NB4 (cell line): ENCODE measurements at regions not wholly inside any gene's neighbourhood (a gene's known extent, or its start where the extent isn't known, plus 50 kb on each side); places are given as distances from the start of the nearest gene placed in this dataset.

Experiments
- DNase-seq: peaks from one replicate; pipeline ENCODE4 v3.0.0; 2010; ENCODE audit warnings: low read depth
- H3K4me3 ChIP-seq: one replicate; pipeline ENCODE4 v1.5.1; 2011; ENCODE audit warnings: mild to moderate bottlenecking, low read depth, low read length, moderate library complexity
- MAX ChIP-seq: IDR thresholded peaks from 2 replicates; pipeline ENCODE4 v1.6.1; 2011; ENCODE audit warnings: low read depth, low read length
- MYC ChIP-seq: IDR thresholded peaks from 2 replicates; pipeline ENCODE4 v1.6.1; 2011; ENCODE audit warnings: low read depth, low read length
- POLR2A ChIP-seq: IDR thresholded peaks from 2 replicates; pipeline ENCODE4 v1.6.1; 2011; ENCODE audit warnings: mild to moderate bottlenecking; ENCODE audit not compliant: insufficient read length; ENCODE audit errors: extremely low read depth
- TF ChIP-seq, protein P1 (sequence below): IDR thresholded peaks from one replicate; pipeline ENCODE4 v1.5.1; 2012; ENCODE audit warnings: low read depth, low read length

DNA sequence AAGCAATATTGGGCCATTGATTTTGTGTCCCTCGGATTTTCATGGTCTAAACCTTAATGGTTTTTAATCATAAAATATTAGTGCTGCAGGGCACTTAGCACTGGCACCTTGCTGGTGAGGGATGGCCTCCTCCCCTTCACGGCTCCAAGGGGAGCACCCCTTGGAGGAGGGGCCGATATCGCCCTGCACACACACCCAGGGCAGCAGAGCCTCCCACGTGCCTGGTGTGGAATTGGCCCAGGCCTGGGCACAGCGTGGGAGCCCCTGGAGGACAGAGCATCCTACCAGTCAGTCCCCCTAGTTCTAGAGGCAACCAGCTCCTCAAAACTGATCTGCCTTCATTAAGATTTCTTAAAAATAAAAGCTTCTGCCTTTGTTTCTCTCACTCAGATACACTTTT lies 90.7 kb upstream of the CSF3R start:
- DNase-seq = no peak
- TF ChIP-seq MAX (no peak), MYC (no peak), POLR2A (no peak)
- TF ChIP-seq, protein P1, sequence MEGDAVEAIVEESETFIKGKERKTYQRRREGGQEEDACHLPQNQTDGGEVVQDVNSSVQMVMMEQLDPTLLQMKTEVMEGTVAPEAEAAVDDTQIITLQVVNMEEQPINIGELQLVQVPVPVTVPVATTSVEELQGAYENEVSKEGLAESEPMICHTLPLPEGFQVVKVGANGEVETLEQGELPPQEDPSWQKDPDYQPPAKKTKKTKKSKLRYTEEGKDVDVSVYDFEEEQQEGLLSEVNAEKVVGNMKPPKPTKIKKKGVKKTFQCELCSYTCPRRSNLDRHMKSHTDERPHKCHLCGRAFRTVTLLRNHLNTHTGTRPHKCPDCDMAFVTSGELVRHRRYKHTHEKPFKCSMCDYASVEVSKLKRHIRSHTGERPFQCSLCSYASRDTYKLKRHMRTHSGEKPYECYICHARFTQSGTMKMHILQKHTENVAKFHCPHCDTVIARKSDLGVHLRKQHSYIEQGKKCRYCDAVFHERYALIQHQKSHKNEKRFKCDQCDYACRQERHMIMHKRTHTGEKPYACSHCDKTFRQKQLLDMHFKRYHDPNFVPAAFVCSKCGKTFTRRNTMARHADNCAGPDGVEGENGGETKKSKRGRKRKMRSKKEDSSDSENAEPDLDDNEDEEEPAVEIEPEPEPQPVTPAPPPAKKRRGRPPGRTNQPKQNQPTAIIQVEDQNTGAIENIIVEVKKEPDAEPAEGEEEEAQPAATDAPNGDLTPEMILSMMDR = no peak
- H3K4me3 ChIP-seq = no peak overlapping the region

GRCh38 chr1:36572906-36573305 lies 90.2 kb upstream of the CSF3R start:
- no peak for DNase-seq
- no peak overlapping the region for H3K4me3 ChIP-seq
- TF ChIP-seq MYC (no peak), POLR2A (no peak), MAX (no peak)
- TF ChIP-seq, protein P1 = no peak

DNA sequence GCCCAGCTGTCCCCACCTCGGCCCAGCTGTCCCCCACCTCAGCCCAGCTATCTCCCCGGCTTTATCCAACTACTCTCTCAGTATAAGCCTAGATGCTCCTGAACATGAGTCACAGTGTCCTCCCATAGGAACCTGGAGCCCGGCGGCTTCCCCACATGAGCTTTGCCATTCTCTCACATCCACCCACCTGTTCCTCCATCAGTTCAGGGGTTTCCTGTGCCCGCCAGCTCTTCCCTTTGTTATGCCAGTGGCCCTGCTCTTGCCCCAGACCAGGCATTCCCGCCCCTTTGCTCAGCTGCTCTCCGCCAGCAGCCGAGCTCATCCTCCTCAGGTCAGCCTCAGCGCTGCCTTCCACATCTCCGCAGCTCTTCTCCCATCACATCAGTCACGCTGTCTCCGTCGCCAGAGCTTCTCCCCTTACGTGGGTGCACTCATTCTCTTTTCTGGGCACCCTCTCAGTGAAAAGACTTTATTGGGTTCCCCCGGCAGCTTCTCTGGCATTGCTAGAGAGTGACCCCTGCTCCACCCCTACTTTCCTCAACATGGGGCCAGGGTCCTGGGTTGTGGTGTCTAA lies 89.5 kb upstream of the CSF3R start:
- TF ChIP-seq POLR2A (no peak), MAX (no peak), MYC (no peak)
- TF ChIP-seq, protein P1 = no peak
- no peak for DNase-seq
- H3K4me3 ChIP-seq = no peak overlapping the region

GRCh38 chr1:36571106-36571505 lies 88.4 kb upstream of the CSF3R start:
- H3K4me3 ChIP-seq = no peak overlapping the region
- no peak for DNase-seq
- TF ChIP-seq MYC (no peak), POLR2A (no peak), MAX (no peak)
- TF ChIP-seq, protein P1 = no peak

GRCh38 chr1:36570478-36571060 lies 87.9 kb upstream of the CSF3R start:
- TF ChIP-seq MYC = no peak
- no peak for TF ChIP-seq POLR2A
- no peak for TF ChIP-seq MAX
- TF ChIP-seq, protein P1 = no peak
- no peak for DNase-seq
- no peak overlapping the region for H3K4me3 ChIP-seq
